ENCODE measurements at regions not wholly inside any gene's neighbourhood (a gene's known extent, or its start where the extent isn't known, plus 50 kb on each side); places are given as distances from the start of the nearest gene placed in this dataset.

DNA sequence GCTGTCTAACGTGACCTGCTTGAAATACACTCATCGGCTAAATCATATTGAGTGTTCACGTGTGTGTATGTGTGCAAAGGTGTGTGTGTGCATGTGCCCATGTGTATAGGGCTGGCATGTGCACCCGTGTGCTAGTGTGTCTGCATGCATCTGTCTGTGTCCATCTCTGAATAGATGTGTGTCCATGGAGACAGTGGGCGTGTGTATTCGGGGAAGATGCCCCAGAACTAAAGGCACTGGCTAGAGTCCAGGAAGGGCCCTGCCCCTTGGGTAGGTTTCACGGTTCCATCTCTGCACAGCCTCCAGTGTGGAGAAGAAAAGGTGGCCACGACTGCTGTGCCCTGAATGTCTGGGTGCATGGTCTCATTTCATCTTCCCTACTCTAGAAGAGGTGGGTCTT is 220.3 kb downstream of the MN1 start:
- peaks cover 61% of the 10 kb centered on the region for H3K27me3 ChIP-seq (ENCODE audit: low read depth, low read length)
- no peak overlapping the region for H2AFZ ChIP-seq (ENCODE audit: low read depth, low read length)
- no peaks in the 10 kb centered on the region for H3K9me3 ChIP-seq (ENCODE audit: insufficient read depth, low read length)
- H3K4me1 ChIP-seq (ENCODE audit: low read length): no peaks in the 10 kb centered on the region
- no peak overlapping the region for H3K4me2 ChIP-seq (ENCODE audit: low read length)
- H3K36me3 ChIP-seq (replicated peaks; ENCODE audit: low read depth, low read length): no peaks in the 10 kb centered on the region
- no peaks in the 10 kb centered on the region for H4K20me1 ChIP-seq (ENCODE audit: insufficient read depth, low read length)
- no peak overlapping the region for H3K4me3 ChIP-seq (ENCODE audit: low read length)
- TF ChIP-seq, protein P1, sequence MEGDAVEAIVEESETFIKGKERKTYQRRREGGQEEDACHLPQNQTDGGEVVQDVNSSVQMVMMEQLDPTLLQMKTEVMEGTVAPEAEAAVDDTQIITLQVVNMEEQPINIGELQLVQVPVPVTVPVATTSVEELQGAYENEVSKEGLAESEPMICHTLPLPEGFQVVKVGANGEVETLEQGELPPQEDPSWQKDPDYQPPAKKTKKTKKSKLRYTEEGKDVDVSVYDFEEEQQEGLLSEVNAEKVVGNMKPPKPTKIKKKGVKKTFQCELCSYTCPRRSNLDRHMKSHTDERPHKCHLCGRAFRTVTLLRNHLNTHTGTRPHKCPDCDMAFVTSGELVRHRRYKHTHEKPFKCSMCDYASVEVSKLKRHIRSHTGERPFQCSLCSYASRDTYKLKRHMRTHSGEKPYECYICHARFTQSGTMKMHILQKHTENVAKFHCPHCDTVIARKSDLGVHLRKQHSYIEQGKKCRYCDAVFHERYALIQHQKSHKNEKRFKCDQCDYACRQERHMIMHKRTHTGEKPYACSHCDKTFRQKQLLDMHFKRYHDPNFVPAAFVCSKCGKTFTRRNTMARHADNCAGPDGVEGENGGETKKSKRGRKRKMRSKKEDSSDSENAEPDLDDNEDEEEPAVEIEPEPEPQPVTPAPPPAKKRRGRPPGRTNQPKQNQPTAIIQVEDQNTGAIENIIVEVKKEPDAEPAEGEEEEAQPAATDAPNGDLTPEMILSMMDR (IDR thresholded peaks at IDR 0.05; ENCODE audit: low read depth, low read length): no peak
- no peak for TF ChIP-seq EZH2phosphoT487 (IDR thresholded peaks at IDR 0.05; ENCODE audit: low read depth)
- no peak overlapping the region for H3K27ac ChIP-seq (ENCODE audit: low read length)
- H3K9ac ChIP-seq (ENCODE audit: low read length): no peak overlapping the region
- no peaks in the 10 kb centered on the region for H3K79me2 ChIP-seq (ENCODE audit: low read length)

DNA sequence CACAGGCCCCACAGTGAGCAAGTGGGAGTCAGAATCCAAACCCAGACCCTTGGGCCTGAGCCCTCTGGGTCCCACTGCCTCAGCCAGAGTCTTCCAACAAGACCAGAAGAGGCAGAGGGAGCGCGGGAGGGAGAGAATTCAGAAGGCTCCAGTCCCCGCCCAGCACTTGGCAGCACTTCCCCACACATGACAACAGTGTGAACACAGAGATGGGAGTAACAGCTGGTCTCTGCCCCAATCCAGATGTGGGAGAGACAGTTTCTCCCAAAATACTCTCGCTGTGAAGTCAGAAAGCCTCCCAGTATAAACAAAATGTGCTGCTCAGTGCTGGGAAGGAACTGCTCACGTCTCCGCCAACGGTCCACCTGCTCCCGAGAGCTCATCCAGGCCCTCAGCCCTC is 219.9 kb downstream of the MN1 start:
- no peak overlapping the region for H3K4me2 ChIP-seq (ENCODE audit: low read length)
- H3K27ac ChIP-seq (ENCODE audit: low read length): no peak overlapping the region
- TF ChIP-seq, protein P1 (IDR thresholded peaks at IDR 0.05; ENCODE audit: low read depth, low read length): no peak
- TF ChIP-seq EZH2phosphoT487 (IDR thresholded peaks at IDR 0.05; ENCODE audit: low read depth): no peak
- no peak overlapping the region for H2AFZ ChIP-seq (ENCODE audit: low read depth, low read length)
- H3K79me2 ChIP-seq (ENCODE audit: low read length): no peaks in the 10 kb centered on the region
- no peak overlapping the region for H3K4me3 ChIP-seq (ENCODE audit: low read length)
- no peak overlapping the region for H3K9ac ChIP-seq (ENCODE audit: low read length)
- no peaks in the 10 kb centered on the region for H3K9me3 ChIP-seq (ENCODE audit: insufficient read depth, low read length)
- no peaks in the 10 kb centered on the region for H4K20me1 ChIP-seq (ENCODE audit: insufficient read depth, low read length)
- H3K4me1 ChIP-seq (ENCODE audit: low read length): no peaks in the 10 kb centered on the region
- no peaks in the 10 kb centered on the region for H3K36me3 ChIP-seq (replicated peaks; ENCODE audit: low read depth, low read length)
- H3K27me3 ChIP-seq (ENCODE audit: low read depth, low read length): peaks cover 60% of the 10 kb centered on the region

DNA sequence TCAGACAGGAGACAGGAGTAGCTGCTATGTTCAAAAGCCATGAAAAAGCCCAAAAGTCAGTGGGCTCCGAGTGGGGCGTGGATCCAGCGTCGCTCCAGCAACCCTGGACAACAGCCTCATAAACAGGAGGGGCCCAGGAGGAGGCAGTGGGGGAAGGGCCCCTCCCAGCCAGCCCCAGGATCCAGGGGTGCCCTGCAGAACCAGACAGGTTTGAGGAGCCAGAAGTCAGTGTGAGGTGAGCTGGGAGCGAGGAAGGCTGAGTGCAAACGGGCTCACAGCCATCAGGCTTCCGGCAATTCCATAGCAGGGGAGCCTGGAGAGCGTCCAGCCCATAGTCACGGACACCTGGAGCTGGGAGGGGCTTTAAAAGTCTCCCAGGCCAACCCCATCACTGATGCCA is 217.7 kb downstream of the MN1 start:
- Histone ChIP-seq H3K27ac (ENCODE audit: low read length) (no peak overlapping the region), H3K9ac (ENCODE audit: low read length) (no peak overlapping the region), H3K9me3 (ENCODE audit: insufficient read depth, low read length) (no peaks in the 10 kb centered on the region), H4K20me1 (ENCODE audit: insufficient read depth, low read length) (no peaks in the 10 kb centered on the region), H3K36me3 (replicated peaks; ENCODE audit: low read depth, low read length) (no peaks in the 10 kb centered on the region), H3K4me1 (ENCODE audit: low read length) (no peaks in the 10 kb centered on the region), H3K4me2 (ENCODE audit: low read length) (no peak overlapping the region), H3K79me2 (ENCODE audit: low read length) (no peaks in the 10 kb centered on the region), H2AFZ (ENCODE audit: low read depth, low read length) (no peak overlapping the region), H3K4me3 (ENCODE audit: low read length) (no peak overlapping the region), H3K27me3 (ENCODE audit: low read depth, low read length) (peaks cover 46% of the 10 kb centered on the region)
- TF ChIP-seq EZH2phosphoT487 (IDR thresholded peaks at IDR 0.05; ENCODE audit: low read depth): no peak
- TF ChIP-seq, protein P1 (IDR thresholded peaks at IDR 0.05; ENCODE audit: low read depth, low read length): no peak

DNA sequence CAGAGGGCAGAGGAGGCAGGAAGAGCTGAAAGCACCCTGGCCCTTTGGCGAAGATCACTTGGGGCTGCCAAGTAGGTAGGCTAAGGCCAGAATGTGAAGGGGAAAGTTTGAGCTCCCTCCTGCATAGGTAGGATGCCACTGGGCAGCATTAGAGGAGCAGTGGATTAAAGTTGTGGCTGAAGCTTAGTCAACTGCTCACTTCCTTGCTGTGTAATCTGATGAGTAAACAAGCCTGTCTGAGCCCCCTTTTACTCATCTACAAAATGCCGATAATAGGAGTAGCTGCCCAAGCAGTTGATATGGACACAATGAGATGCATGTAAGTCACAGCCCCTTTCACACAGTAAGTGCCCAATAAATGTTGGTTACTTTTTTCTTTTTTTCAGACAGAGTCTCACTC is 216.4 kb downstream of the MN1 start:
- Histone ChIP-seq H3K9me3 (ENCODE audit: insufficient read depth, low read length) (no peaks in the 10 kb centered on the region), H3K4me2 (ENCODE audit: low read length) (no peak overlapping the region)

More for the DNA sequence above, 216.4 kb downstream of the MN1 start:
- no peak overlapping the region for H3K27ac ChIP-seq (ENCODE audit: low read length)
- TF ChIP-seq EZH2phosphoT487 (IDR thresholded peaks at IDR 0.05; ENCODE audit: low read depth): no peak
- TF ChIP-seq, protein P1 (IDR thresholded peaks at IDR 0.05; ENCODE audit: low read depth, low read length): no peak
- H3K79me2 ChIP-seq (ENCODE audit: low read length): no peaks in the 10 kb centered on the region
- no peaks in the 10 kb centered on the region for H3K36me3 ChIP-seq (replicated peaks; ENCODE audit: low read depth, low read length)
- no peak overlapping the region for H3K4me3 ChIP-seq (ENCODE audit: low read length)
- peaks cover 34% of the 10 kb centered on the region for H3K27me3 ChIP-seq (ENCODE audit: low read depth, low read length)
- H2AFZ ChIP-seq (ENCODE audit: low read depth, low read length): no peak overlapping the region
- H3K9ac ChIP-seq (ENCODE audit: low read length): no peak overlapping the region
- no peaks in the 10 kb centered on the region for H4K20me1 ChIP-seq (ENCODE audit: insufficient read depth, low read length)
- H3K4me1 ChIP-seq (ENCODE audit: low read length): no peaks in the 10 kb centered on the region
